ENCODE measurements at regions not wholly inside any gene's neighbourhood (a gene's known extent, or its start where the extent isn't known, plus 50 kb on each side); places are given as distances from the start of the nearest gene placed in this dataset.

GRCh38 chr20:56805313-56805712 is 176.2 kb downstream of the TFAP2C start:
- DNase-seq, result no peak

GRCh38 chr20:56805966-56806365 is 176.9 kb downstream of the TFAP2C start:
- DNase-seq, result no peak

GRCh38 chr20:56806952-56807517 is 177.9 kb downstream of the TFAP2C start:
- no peak for DNase-seq

GRCh38 chr20:56808117-56808725 is 179.1 kb downstream of the TFAP2C start:
- no peak for DNase-seq

GRCh38 chr20:56808732-56809131 is 179.6 kb downstream of the TFAP2C start:
- DNase-seq, result no peak

- DNase-seq, result no peak
Observed at GRCh38 chr20:56809668-56810067, 180.6 kb downstream of the TFAP2C start.

- no peak for DNase-seq
Observed at GRCh38 chr20:56810141-56810540, 181.0 kb downstream of the TFAP2C start.

- no peak for DNase-seq
Observed at GRCh38 chr20:56815796-56816195, 186.7 kb downstream of the TFAP2C start.

GRCh38 chr20:56816349-56816748 is 187.2 kb downstream of the TFAP2C start:
- no peak for DNase-seq

GRCh38 chr20:56817780-56818675 is 188.9 kb downstream of the TFAP2C start:
- no peak for DNase-seq

GRCh38 chr20:56820984-56821383 is 191.9 kb downstream of the TFAP2C start:
- DNase-seq, result no peak

GRCh38 chr20:56826306-56826704 is 197.2 kb downstream of the TFAP2C start:
- no peak for DNase-seq

GRCh38 chr20:56826705-56827665 is 197.9 kb downstream of the TFAP2C start:
- no peak for DNase-seq

GRCh38 chr20:56827763-56828162 is 198.7 kb downstream of the TFAP2C start:
- DNase-seq, result no peak

- no peak for DNase-seq
Observed at GRCh38 chr20:56828402-56828801, 199.3 kb downstream of the TFAP2C start.

- no peak for DNase-seq
Observed at GRCh38 chr20:56829788-56830385, 200.8 kb downstream of the TFAP2C start.

- no peak for DNase-seq
Observed at GRCh38 chr20:56831795-56832194, 202.7 kb downstream of the TFAP2C start.

- no peak for DNase-seq
Observed at GRCh38 chr20:56833427-56833826, 204.3 kb downstream of the TFAP2C start.

- no peak for DNase-seq
Observed at GRCh38 chr20:56835829-56836550, 206.9 kb downstream of the TFAP2C start.

- no peak for DNase-seq
Observed at GRCh38 chr20:56839222-56839621, 210.1 kb downstream of the TFAP2C start.

- DNase-seq, result no peak
Observed at GRCh38 chr20:56839786-56840185, 210.7 kb downstream of the TFAP2C start.
